Pulmonary artery endothelial cell (primary cell): ENCODE measurements at regions not wholly inside any gene's neighbourhood (a gene's known extent, or its start where the extent isn't known, plus 50 kb on each side); places are given as distances from the start of the nearest gene placed in this dataset.
"Not testable (repeated sequence)": the region's sequence is repeated elsewhere in the genome, so short reads cannot be mapped to it uniquely, and the experiment has no call there.

Source experiments
- DNase-seq: peaks from one replicate; pipeline ENCODE4 v3.0.0-alpha.2; 2011; ENCODE audit warnings: low read depth, low spot score

- no peak for DNase-seq
Observed at GRCh38 chr2:138298900-138299299, 202.7 kb upstream of the SPOPL start.

- no peak for DNase-seq
Observed at GRCh38 chr2:138306626-138307025, 194.9 kb upstream of the SPOPL start.

GRCh38 chr2:138307099-138307498 is 194.5 kb upstream of the SPOPL start:
- DNase-seq = no peak

- no peak for DNase-seq
Observed at GRCh38 chr2:138309760-138310159, 191.8 kb upstream of the SPOPL start.

GRCh38 chr2:138312061-138312460 is 189.5 kb upstream of the SPOPL start:
- DNase-seq = no peak

GRCh38 chr2:138315619-138316018 is 186.0 kb upstream of the SPOPL start:
- DNase-seq = not testable (repeated sequence)

- DNase-seq = no peak
Observed at GRCh38 chr2:138319616-138320015, 182.0 kb upstream of the SPOPL start.

- no peak for DNase-seq
Observed at GRCh38 chr2:138321458-138321857, 180.1 kb upstream of the SPOPL start.

GRCh38 chr2:138323382-138324067 is 178.0 kb upstream of the SPOPL start:
- no peak for DNase-seq

GRCh38 chr2:138324068-138324771 is 177.3 kb upstream of the SPOPL start:
- DNase-seq = no peak

- DNase-seq = no peak
Observed at GRCh38 chr2:138327967-138328366, 173.6 kb upstream of the SPOPL start.

GRCh38 chr2:138329162-138329561 is 172.4 kb upstream of the SPOPL start:
- no peak for DNase-seq

- DNase-seq = no peak
Observed at GRCh38 chr2:138329591-138329990, 172.0 kb upstream of the SPOPL start.

- no peak for DNase-seq
Observed at GRCh38 chr2:138333121-138333520, 168.4 kb upstream of the SPOPL start.

- no peak for DNase-seq
Observed at GRCh38 chr2:138333677-138334076, 167.9 kb upstream of the SPOPL start.

GRCh38 chr2:138334323-138334722 is 167.2 kb upstream of the SPOPL start:
- DNase-seq = no peak

GRCh38 chr2:138335036-138335435 is 166.5 kb upstream of the SPOPL start:
- DNase-seq = no peak

GRCh38 chr2:138336146-138336545 is 165.4 kb upstream of the SPOPL start:
- no peak for DNase-seq

- no peak for DNase-seq
Observed at GRCh38 chr2:138355244-138355643, 146.3 kb upstream of the SPOPL start.

- DNase-seq = no peak
Observed at GRCh38 chr2:138356178-138356577, 145.4 kb upstream of the SPOPL start.

GRCh38 chr2:138359532-138359931 is 142.0 kb upstream of the SPOPL start:
- DNase-seq = no peak

- no peak for DNase-seq
Observed at GRCh38 chr2:138364554-138365162, 136.9 kb upstream of the SPOPL start.

GRCh38 chr2:138365581-138365980 is 136.0 kb upstream of the SPOPL start:
- DNase-seq = no peak
